Trophoblast cell (in vitro differentiated cells and primary cell): ENCODE measurements at regions not wholly inside any gene's neighbourhood (a gene's known extent, or its start where the extent isn't known, plus 50 kb on each side); places are given as distances from the start of the nearest gene placed in this dataset.

Experiments
- DNase-seq, 2 donors: peaks; one replicate each; pipeline ENCODE4 v3.0.0-alpha.2; 2016
- H2AFZ ChIP-seq: 2 replicates; pipeline ENCODE4 v1.6.1; 2013; ENCODE audit warnings: low read length, moderate library complexity, mild to moderate bottlenecking; ENCODE audit not compliant: insufficient read depth, poor library complexity
- H2AK5ac ChIP-seq: 2 replicates; pipeline ENCODE4 v1.6.1; 2013; ENCODE audit warnings: mild to moderate bottlenecking, low read length
- H2BK120ac ChIP-seq: 2 replicates; pipeline ENCODE4 v1.6.1; 2013; ENCODE audit warnings: low read length, mild to moderate bottlenecking, moderate library complexity; ENCODE audit not compliant: insufficient read depth, poor library complexity
- H2BK12ac ChIP-seq: 2 replicates; pipeline ENCODE4 v1.6.1; 2013; ENCODE audit warnings: mild to moderate bottlenecking, low read length, moderate library complexity
- H2BK5ac ChIP-seq: 2 replicates; pipeline ENCODE4 v1.6.1; 2013; ENCODE audit warnings: low read length, low read depth, moderate library complexity, mild to moderate bottlenecking; ENCODE audit not compliant: poor library complexity
- H3K14ac ChIP-seq: 2 replicates; pipeline ENCODE4 v1.6.1; 2013; ENCODE audit warnings: mild to moderate bottlenecking, low read length
- H3K18ac ChIP-seq: 2 replicates; pipeline ENCODE4 v1.6.1; 2013; ENCODE audit warnings: mild to moderate bottlenecking, low read length
- H3K23ac ChIP-seq: 2 replicates; pipeline ENCODE4 v1.6.1; 2013; ENCODE audit warnings: low read length
- H3K27ac ChIP-seq: 2 replicates; pipeline ENCODE4 v1.5.1; 2013; ENCODE audit warnings: low read depth, mild to moderate bottlenecking, inconsistent platforms, low read length, moderate library complexity
- H3K27me3 ChIP-seq: 2 replicates; pipeline ENCODE4 v1.6.1; 2013; ENCODE audit warnings: inconsistent platforms, mild to moderate bottlenecking, low read length, moderate library complexity; ENCODE audit not compliant: insufficient read depth
- H3K36me3 ChIP-seq, 2 experiments: 1 replicate in 1 of 2; 2 replicates in 1 of 2; pipeline ENCODE4 v1.6.1; 2013; ENCODE audit warnings: low read length in 2 of 2, mild to moderate bottlenecking in 2 of 2, moderate library complexity in 1 of 2; ENCODE audit not compliant: insufficient read depth in 2 of 2, control insufficient read depth in 1 of 2
- H3K4ac ChIP-seq: 2 replicates; pipeline ENCODE4 v1.6.1; 2013; ENCODE audit warnings: low read depth, mild to moderate bottlenecking, low read length, moderate library complexity
- H3K4me1 ChIP-seq, 2 experiments: 1 replicate in 1 of 2; 2 replicates in 1 of 2; pipeline ENCODE4 v1.6.1; 2013; ENCODE audit warnings: low read length in 2 of 2, mild to moderate bottlenecking in 2 of 2, moderate library complexity in 1 of 2; ENCODE audit not compliant: insufficient read depth in 2 of 2, control insufficient read depth in 1 of 2
- H3K4me2 ChIP-seq: 2 replicates; pipeline ENCODE4 v1.6.1; 2013; ENCODE audit warnings: inconsistent platforms, mild to moderate bottlenecking, low read length, moderate library complexity
- H3K4me3 ChIP-seq: 2 replicates; pipeline ENCODE4 v1.5.1; 2013; ENCODE audit warnings: mild to moderate bottlenecking, low read depth, low read length, inconsistent platforms
- H3K79me1 ChIP-seq: one replicate; pipeline ENCODE4 v1.6.1; 2013; ENCODE audit warnings: low read length
- H3K79me2 ChIP-seq: 2 replicates; pipeline ENCODE4 v1.6.1; 2013; ENCODE audit warnings: low read length, mild to moderate bottlenecking; ENCODE audit not compliant: control insufficient read depth, insufficient read depth, poor library complexity
- H3K9ac ChIP-seq: 2 replicates; pipeline ENCODE4 v1.6.1; 2013; ENCODE audit warnings: mild to moderate bottlenecking, low read length
- H3K9me3 ChIP-seq: 2 replicates; pipeline ENCODE4 v1.6.1; 2013; ENCODE audit warnings: low read depth, mild to moderate bottlenecking, control low read depth, inconsistent platforms, low read length; ENCODE audit not compliant: insufficient read depth
- H4K12ac ChIP-seq: 2 replicates; pipeline ENCODE4 v1.6.1; 2013; ENCODE audit warnings: low read depth, mild to moderate bottlenecking, low read length, moderate library complexity
- H4K8ac ChIP-seq: 2 replicates; pipeline ENCODE4 v1.6.1; 2013; ENCODE audit warnings: low read depth, mild to moderate bottlenecking, low read length, moderate library complexity
- H4K91ac ChIP-seq: one replicate; pipeline ENCODE4 v1.6.1; 2013; ENCODE audit warnings: low read depth, mild to moderate bottlenecking, low read length, moderate library complexity
- WGBS: extraction: QIAGEN DNeasy Blood & Tissue Kit; methylation state at CpG from one replicate; pipeline ENCODE4 v1.1.7; 2013; ENCODE audit warnings: missing lambda C conversion rate; ENCODE audit not compliant: insufficient read length, insufficient coverage; ENCODE audit errors: extremely low coverage; 5-methylcytosine and 5-hydroxymethylcytosine counted together

DNA sequence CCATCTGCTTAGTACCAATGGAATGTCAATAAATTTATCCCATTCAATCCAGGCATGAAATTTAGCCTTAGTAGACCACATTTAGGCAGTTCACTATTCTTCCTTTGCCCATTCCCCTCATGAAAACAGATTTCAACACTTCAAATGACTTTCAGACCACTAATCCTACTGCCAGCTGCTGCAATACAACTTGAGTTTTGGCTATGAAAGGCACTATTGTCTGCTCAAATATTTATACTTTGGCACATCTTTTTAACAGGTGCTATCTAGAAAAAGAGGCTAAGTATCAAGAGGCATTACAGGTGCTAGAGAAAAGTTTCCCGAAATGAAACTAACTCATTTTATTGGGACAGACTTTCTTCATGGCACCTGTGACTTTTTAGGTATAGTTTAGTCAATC is 499.8 kb downstream of the C12orf50 start:
- no peak overlapping the region for H2AK5ac ChIP-seq
- no peak for DNase-seq
- no peaks in the 10 kb centered on the region for H3K36me3 ChIP-seq
- no peak overlapping the region for H3K18ac ChIP-seq
- no peak overlapping the region for H4K91ac ChIP-seq
- no peak overlapping the region for H2BK5ac ChIP-seq
- no peak overlapping the region for H4K8ac ChIP-seq
- no peak overlapping the region for H3K27ac ChIP-seq
- no peak overlapping the region for H3K23ac ChIP-seq
- no peak overlapping the region for H2BK120ac ChIP-seq
- no peak overlapping the region for H3K14ac ChIP-seq
- no peak overlapping the region for H3K9ac ChIP-seq
- H3K9me3 ChIP-seq = no peaks in the 10 kb centered on the region
- no peak overlapping the region for H3K4me3 ChIP-seq
- no peak overlapping the region for H3K4ac ChIP-seq
- WGBS = no CpG with 5 or more reads among the region's 1 CpG
- no peaks in the 10 kb centered on the region for H3K79me1 ChIP-seq
- no peak overlapping the region for H2AFZ ChIP-seq
- no peak overlapping the region for H2BK12ac ChIP-seq
- no peak overlapping the region for H3K4me2 ChIP-seq
- H4K12ac ChIP-seq = no peak overlapping the region
- no peaks in the 10 kb centered on the region for H3K4me1 ChIP-seq
- no peaks in the 10 kb centered on the region for H3K27me3 ChIP-seq
- no peaks in the 10 kb centered on the region for H3K79me2 ChIP-seq

DNA sequence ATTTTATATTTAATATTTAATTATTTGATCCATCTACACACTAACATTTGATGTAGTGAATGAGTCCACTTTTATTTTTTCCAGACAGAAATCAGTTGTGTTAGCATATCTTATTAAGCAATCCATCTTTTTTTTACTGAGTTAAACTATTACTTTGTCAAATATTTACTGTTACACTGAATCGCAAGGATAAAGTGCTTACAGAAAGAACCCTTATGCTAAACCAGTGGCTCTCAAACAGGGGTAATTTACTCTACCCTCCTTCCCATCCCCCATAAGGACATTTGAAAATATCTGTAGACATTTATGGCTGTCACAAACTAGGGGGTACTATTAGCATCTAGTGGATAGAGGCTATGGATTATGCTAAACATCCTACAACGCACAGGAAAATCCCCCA is 508.2 kb downstream of the C12orf50 start:
- H4K8ac ChIP-seq = no peak overlapping the region

DNA sequence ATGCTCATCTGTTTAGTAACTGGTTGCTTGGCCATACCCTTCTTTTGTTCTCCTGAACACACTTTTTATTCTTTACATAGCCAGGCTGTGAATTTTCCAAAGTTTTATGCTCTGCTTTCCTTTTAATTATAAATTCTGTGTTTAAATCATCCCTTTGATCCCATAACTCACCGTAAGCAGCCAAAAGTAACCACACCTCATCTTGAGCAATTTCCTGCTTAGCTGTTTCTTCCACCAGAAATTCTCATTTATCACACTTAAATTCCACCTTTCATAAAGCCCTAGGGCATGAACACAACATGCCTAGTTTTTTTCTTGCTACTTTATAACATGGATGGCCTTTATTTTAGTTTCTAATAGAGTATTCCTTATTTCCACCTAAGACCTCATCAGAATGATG is 510.7 kb downstream of the C12orf50 start:
- Histone ChIP-seq H4K8ac (no peak overlapping the region), H3K4me1 (no peaks in the 10 kb centered on the region), H2BK120ac (no peak overlapping the region), H3K79me1 (no peaks in the 10 kb centered on the region), H3K14ac (no peak overlapping the region), H3K9me3 (no peaks in the 10 kb centered on the region), H4K91ac (no peak overlapping the region), H3K79me2 (no peaks in the 10 kb centered on the region), H3K27me3 (no peaks in the 10 kb centered on the region), H4K12ac (no peak overlapping the region), H3K9ac (no peak overlapping the region), H3K18ac (no peak overlapping the region), H3K4ac (no peak overlapping the region), H3K36me3 (no peaks in the 10 kb centered on the region), H2AFZ (no peak overlapping the region), H3K4me2 (no peak overlapping the region), H2BK5ac (no peak overlapping the region), H2AK5ac (no peak overlapping the region), H3K4me3 (no peak overlapping the region), H3K27ac (no peak overlapping the region), H2BK12ac (no peak overlapping the region), H3K23ac (no peak overlapping the region)
- DNase-seq = no peak
- WGBS = no CpG with 5 or more reads among the region's 1 CpG

More for the DNA sequence above, 508.2 kb downstream of the C12orf50 start:
- no peaks in the 10 kb centered on the region for H3K4me1 ChIP-seq
- no peak overlapping the region for H2AK5ac ChIP-seq
- no peak overlapping the region for H2AFZ ChIP-seq
- no peak overlapping the region for H3K9ac ChIP-seq
- H2BK12ac ChIP-seq = no peak overlapping the region
- no peak overlapping the region for H3K4ac ChIP-seq
- WGBS = no CpG with 5 or more reads among the region's 2 CpGs
- DNase-seq = no peak
- H3K36me3 ChIP-seq = no peaks in the 10 kb centered on the region
- no peaks in the 10 kb centered on the region for H3K79me1 ChIP-seq
- no peak overlapping the region for H4K12ac ChIP-seq
- H3K4me3 ChIP-seq = no peak overlapping the region
- H2BK5ac ChIP-seq = no peak overlapping the region
- H3K18ac ChIP-seq = no peak overlapping the region
- no peak overlapping the region for H4K91ac ChIP-seq
- no peaks in the 10 kb centered on the region for H3K9me3 ChIP-seq
- H3K4me2 ChIP-seq = no peak overlapping the region
- no peaks in the 10 kb centered on the region for H3K79me2 ChIP-seq
- H3K27ac ChIP-seq = no peak overlapping the region
- H3K27me3 ChIP-seq = no peaks in the 10 kb centered on the region
- H3K23ac ChIP-seq = no peak overlapping the region
- H2BK120ac ChIP-seq = no peak overlapping the region
- H3K14ac ChIP-seq = no peak overlapping the region

DNA sequence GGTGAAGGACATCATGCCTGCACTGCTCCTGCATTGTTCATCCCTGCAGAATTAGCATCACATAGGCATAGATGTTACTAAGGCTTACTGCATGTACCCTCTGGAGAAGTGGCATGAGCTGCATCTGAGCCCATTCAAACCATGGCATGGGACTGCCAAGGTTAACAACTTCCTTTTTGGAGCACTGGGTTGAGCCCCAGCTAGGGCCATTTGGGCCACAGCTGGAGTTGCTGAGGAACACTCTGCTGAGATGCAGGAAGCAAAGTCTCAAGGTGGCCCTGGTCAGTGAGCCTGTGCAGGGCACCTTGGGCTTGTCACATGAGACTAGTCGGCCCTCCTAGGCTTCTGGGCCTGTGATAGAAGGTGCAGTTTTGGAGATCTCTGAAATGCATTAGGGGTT is 511.2 kb downstream of the C12orf50 start:
- Histone ChIP-seq H3K9ac (no peak overlapping the region), H4K12ac (no peak overlapping the region), H3K27me3 (no peaks in the 10 kb centered on the region), H3K27ac (no peak overlapping the region), H2AK5ac (no peak overlapping the region), H4K8ac (no peak overlapping the region), H2BK120ac (no peak overlapping the region), H3K14ac (no peak overlapping the region), H3K9me3 (no peaks in the 10 kb centered on the region), H3K4ac (no peak overlapping the region), H3K18ac (no peak overlapping the region), H3K79me1 (no peaks in the 10 kb centered on the region), H2AFZ (no peak overlapping the region), H4K91ac (no peak overlapping the region), H3K4me2 (no peak overlapping the region), H2BK5ac (no peak overlapping the region), H3K4me1 (no peaks in the 10 kb centered on the region), H3K79me2 (no peaks in the 10 kb centered on the region), H2BK12ac (no peak overlapping the region), H3K23ac (no peak overlapping the region), H3K36me3 (no peaks in the 10 kb centered on the region), H3K4me3 (no peak overlapping the region)
- no CpG with 5 or more reads among the region's 1 CpG for WGBS
- DNase-seq = no peak
